CD4-positive, alpha-beta T cell treated with Interleukin-21 for 1 hour (primary cell): ENCODE measurements at regions not wholly inside any gene's neighbourhood (a gene's known extent, or its start where the extent isn't known, plus 50 kb on each side); places are given as distances from the start of the nearest gene placed in this dataset.
A peak's percentile ranks its signal among the peaks of the same experiment; 100 is the strongest.
"Not testable (repeated sequence)": the region's sequence is repeated elsewhere in the genome, so short reads cannot be mapped to it uniquely, and the experiment has no call there.

Experiments
- DNase-seq: peaks from one replicate; pipeline ENCODE4 v3.0.0-alpha.2; 2020

DNA sequence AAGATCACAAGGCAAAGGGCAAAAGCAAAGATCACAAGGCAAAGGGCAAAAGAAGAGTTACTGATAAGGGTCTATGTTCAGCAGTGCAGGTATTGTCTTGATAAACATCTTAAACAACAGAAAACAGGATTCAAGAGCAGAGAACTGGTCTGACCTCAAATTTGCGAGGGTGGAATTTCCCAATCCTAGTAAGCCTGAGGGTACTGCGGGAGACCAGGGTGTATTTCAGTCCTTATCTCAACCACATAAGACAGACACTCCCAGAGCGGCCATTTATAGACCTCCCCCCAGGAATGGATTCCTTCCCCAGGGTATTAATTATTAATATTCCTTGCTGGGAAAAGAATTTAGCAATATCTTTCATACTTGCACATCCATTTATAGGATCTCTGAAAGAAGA is 575.3 kb upstream of the MAN1A1 start:
- DNase-seq = not testable (repeated sequence)

DNA sequence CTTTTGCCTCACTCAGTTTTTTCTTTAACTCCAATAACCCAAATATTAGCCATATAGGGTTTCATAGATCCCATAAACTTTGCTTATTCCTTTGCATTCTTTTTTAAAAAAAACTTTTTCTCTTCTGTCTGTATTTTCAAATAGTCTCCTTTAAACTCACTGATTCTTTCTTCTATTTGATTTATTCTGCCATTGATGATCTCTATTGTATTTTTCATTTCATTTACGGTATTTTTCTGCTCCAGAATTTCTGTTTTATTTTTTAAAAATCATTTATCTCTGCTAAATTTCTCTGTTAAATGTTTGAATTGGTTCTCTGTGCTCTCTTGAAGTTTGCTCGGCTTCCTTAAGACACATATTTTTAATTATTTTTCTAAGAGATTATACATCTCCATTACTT is 573.3 kb upstream of the MAN1A1 start:
- DNase-seq = no peak

DNA sequence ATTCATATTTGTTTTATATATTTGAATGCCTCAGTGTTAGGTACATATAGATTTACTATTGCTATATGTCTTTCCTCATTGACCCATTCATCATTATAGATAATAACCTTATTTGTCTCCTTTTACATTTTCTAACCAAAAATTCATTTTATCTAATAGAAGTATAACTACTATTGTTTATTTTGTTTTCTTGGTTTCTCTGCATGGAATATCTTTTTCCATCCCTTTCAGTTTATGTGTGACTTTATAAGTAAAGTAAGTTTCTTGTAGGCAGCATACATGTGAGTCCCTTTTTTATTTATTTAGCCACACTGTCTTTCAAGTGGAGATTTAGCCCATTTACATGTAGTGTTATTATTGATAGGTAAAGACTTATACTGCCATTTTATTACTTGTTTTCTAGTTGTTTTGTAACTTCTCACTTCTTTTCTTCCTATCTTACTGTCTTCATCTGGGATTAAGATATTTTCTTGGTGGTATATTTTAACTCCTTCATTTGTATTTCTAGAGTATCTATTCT is 572.0 kb upstream of the MAN1A1 start:
- no peak for DNase-seq

- DNase-seq = no peak
These were observed 567.6 kb upstream of the MAN1A1 start for GRCh38 chr6:119917186-119917585.

DNA sequence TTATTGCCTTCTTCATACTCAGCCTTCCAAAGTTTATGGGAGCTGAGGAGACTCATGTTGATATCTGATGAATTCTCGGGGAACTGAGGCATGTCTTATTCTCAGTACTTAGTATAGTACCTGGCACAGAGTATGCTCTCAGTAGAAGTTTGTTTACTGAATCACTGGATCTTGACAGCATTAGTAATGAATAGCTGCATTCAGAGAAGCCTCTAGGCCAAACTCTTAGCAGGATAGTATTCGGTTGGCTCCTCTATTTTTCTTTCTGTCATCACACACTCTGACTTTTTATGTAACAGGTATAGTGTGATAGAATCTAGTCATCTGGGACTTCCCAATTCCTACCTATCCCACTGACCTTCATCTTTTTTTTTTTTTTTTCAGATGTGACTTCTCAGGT is 566.4 kb upstream of the MAN1A1 start:
- DNase-seq = no peak

- DNase-seq = no peak
These were observed 558.6 kb upstream of the MAN1A1 start for GRCh38 chr6:119908157-119908556.

- no peak for DNase-seq
These were observed 553.1 kb upstream of the MAN1A1 start for GRCh38 chr6:119902681-119903080.

DNA sequence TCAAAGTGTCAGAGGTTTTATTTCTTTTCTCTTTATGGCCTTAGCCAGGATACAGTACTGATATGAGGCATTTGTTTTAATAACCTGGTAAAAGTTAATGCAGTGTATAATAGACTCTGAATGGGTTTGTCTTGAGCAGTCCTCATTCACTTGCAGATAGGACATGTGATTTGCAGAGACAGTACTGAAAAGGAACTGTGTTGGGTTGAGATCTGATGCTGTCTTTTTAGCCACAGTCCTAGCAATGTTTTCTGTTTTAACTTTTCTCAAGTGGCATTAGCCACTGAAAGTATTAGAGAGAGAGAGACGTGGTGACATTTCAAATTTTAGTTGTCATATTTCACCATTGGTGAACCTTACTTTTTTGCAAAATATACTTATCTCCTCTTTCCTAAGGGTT is 547.2 kb upstream of the MAN1A1 start:
- no peak for DNase-seq

- DNase-seq = no peak
These were observed 546.1 kb upstream of the MAN1A1 start for GRCh38 chr6:119895626-119896025.

DNA sequence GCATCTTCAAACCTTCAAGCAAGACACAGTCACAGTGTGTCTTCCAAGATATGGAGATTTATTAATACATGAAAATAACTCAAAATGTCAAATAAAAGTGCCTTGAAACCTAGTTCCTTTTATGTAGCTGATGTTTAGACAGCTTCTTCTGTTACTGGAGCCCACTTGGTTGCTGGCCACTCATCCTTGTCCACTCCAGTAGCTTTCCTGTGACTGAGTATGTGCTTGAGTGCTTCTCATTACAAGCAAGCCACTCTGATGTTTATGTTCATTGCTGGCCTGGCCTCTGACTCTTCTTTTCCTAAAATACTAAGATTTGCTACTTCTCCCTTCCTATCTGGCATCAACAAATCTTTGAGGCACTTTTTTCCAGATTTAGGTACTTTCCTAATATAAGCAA is 545.2 kb upstream of the MAN1A1 start:
- no peak for DNase-seq

DNA sequence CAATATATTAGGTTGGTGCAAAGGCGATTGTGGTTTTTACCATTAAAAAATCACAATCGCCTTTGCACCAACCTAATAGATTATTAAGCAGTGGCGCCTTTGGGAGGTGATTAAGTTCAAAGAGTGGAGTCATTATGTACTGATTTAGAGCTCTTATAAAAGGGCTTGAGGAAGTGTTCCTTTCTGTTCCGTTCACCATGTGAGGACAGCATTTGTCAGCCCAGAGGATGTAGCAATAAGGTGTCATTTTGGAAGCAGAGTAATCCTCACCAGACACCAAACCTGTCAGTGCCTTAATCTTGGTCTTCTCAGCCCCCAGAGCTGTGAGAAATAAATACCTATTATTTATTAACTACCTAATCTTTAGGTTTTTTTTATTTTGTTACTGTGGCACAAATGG is 542.1 kb upstream of the MAN1A1 start:
- DNase-seq = no peak

GRCh38 chr6:119891206-119891605 is 541.6 kb upstream of the MAN1A1 start:
- no peak for DNase-seq

GRCh38 chr6:119890470-119890869 is 540.9 kb upstream of the MAN1A1 start:
- no peak for DNase-seq

GRCh38 chr6:119887666-119888065 is 538.1 kb upstream of the MAN1A1 start:
- DNase-seq = no peak

- DNase-seq = no peak
These were observed 531.9 kb upstream of the MAN1A1 start for GRCh38 chr6:119881416-119881815.

DNA sequence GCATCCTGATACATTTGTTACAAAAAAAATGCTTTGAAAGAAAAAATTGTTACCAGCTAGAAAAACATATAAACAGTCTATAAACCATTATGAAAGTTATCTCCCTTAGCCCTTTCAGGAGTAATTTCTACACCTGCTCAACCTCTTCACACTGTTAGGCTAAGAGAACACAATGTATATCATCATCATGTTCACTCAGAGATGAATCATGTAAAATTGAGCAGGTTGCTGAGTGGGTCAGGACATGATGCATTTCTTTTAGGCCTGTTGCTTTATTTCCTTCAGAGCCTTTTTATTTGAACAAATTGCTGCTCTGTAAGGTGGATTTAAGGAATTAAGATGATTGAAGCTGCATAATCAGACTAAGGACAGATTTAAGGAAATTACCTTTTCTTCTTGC is 531.3 kb upstream of the MAN1A1 start:
- no peak for DNase-seq

DNA sequence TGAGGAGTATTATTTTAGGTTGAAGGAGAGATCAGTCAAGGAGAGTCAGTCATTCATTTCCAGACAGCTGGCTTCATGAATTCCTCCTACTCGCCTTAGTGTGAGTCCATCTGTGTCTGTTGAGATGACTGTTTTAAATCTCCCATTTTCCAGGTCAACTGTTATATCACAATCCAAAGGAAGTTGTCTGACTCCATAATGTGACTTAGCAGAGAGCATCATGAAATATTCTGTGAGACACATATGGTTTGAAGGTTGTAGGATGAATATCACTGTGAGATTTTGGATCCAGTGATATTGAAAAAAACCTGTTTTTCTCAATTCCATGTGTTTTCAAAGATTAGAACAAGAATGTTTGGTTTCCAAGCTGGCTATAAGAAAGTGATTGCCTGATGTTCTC is 530.2 kb upstream of the MAN1A1 start:
- no peak for DNase-seq

DNA sequence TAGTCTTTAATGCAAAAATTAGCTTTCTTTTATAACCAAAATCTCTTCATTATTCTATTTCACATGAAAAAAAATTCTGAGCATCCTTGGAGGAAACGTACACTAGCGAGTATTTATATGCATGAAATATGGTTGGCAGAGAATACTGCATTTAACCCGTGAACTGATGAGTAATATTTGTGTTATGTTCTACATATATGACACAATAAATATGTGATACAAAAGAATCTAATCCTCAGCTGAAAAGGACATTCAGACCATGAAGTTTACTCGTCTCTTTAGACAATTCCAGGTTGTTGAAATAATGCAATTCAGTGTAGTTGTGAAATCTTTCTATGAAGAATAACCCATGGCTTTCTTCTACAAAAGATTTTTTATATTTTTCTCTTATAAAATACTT is 524.8 kb upstream of the MAN1A1 start:
- DNase-seq = no peak

GRCh38 chr6:119873107-119873506 is 523.5 kb upstream of the MAN1A1 start:
- DNase-seq = no peak

- DNase-seq = no peak
These were observed 522.0 kb upstream of the MAN1A1 start for GRCh38 chr6:119871520-119871919.

GRCh38 chr6:119865466-119866350 is 516.1 kb upstream of the MAN1A1 start:
- no peak for DNase-seq

GRCh38 chr6:119862719-119863118 is 513.2 kb upstream of the MAN1A1 start:
- no peak for DNase-seq

DNA sequence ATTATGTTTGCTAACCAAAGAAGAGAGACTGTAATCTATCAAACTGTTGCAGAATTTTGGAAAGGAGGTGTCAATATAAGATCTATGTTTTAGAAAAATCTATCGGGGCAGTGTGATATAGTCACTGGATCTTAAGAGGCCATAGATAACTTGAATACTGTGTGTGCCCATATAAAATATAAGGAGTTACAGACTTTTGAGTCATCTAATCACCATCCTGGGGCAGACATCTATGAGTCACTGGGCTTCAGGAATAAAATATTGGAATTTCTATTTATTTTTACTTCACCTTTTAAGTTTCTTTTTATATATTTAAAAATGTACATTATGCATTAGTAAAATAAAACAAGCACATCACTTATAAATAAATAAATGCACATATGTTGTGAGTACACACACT is 509.3 kb upstream of the MAN1A1 start:
- DNase-seq = no peak

- DNase-seq = peak; percentile 16
These were observed 506.6 kb upstream of the MAN1A1 start for GRCh38 chr6:119856136-119856535.

GRCh38 chr6:119848696-119849095 is 499.1 kb upstream of the MAN1A1 start:
- no peak for DNase-seq
